Prostate gland (tissue), 2 donors: ENCODE measurements at regions not wholly inside any gene's neighbourhood (a gene's known extent, or its start where the extent isn't known, plus 50 kb on each side); places are given as distances from the start of the nearest gene placed in this dataset.

ENCODE experiments used
- POLR2A ChIP-seq: fragments of 450-650 bp; IDR thresholded peaks from one replicate; pipeline ENCODE4 v1.6.1; 2016; ENCODE audit warnings: antibody characterized with exemption, mild to moderate bottlenecking
- POLR2AphosphoS5 ChIP-seq: sonication (generic); formaldehyde crosslinking; IDR thresholded peaks from one replicate; pipeline ENCODE4 v1.6.1; 2017; ENCODE audit warnings: antibody characterized with exemption
- TF ChIP-seq, protein P1 (sequence below), 4 experiments: fragments of 200-600 bp in 2 of 4; fragments of 450-650 bp in 2 of 4; sonication (generic) in 2 of 4; IDR thresholded peaks; 1 replicate in 3 of 4; 2 replicates in 1 of 4; pipeline ENCODE4 v1.5.1; 2016 to 2019; ENCODE audit warnings: antibody characterized with exemption in 4 of 4, mild to moderate bottlenecking in 2 of 4, moderate library complexity in 2 of 4

DNA sequence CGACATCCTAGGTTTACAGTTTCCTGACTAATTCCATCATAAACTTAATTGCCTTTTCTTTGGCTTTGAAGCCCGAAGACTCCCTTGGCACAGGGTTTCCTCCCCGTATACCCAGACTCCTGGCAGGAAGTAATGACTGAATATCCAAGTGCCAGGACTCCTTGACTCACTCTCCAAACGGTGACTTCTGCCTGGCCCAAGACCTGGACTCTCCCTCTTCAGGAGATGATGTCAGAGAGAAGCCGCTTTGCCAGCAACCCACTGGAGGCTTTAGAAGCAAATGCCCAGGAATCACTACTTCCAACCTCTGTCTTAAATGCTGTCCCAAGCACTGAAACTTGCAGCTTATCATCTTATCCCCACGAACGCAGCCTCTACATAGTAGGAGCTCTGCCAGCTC is 146.5 kb downstream of the RGS9 start:
- no peak for TF ChIP-seq POLR2AphosphoS5
- TF ChIP-seq, protein P1, sequence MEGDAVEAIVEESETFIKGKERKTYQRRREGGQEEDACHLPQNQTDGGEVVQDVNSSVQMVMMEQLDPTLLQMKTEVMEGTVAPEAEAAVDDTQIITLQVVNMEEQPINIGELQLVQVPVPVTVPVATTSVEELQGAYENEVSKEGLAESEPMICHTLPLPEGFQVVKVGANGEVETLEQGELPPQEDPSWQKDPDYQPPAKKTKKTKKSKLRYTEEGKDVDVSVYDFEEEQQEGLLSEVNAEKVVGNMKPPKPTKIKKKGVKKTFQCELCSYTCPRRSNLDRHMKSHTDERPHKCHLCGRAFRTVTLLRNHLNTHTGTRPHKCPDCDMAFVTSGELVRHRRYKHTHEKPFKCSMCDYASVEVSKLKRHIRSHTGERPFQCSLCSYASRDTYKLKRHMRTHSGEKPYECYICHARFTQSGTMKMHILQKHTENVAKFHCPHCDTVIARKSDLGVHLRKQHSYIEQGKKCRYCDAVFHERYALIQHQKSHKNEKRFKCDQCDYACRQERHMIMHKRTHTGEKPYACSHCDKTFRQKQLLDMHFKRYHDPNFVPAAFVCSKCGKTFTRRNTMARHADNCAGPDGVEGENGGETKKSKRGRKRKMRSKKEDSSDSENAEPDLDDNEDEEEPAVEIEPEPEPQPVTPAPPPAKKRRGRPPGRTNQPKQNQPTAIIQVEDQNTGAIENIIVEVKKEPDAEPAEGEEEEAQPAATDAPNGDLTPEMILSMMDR (IDR thresholded peaks at IDR 0.05): no peak
- no peak for TF ChIP-seq POLR2A
